ENCODE measurements at regions not wholly inside any gene's neighbourhood (a gene's known extent, or its start where the extent isn't known, plus 50 kb on each side); places are given as distances from the start of the nearest gene placed in this dataset.

- no peak for TF ChIP-seq CTCF (IDR thresholded peaks at IDR 0.05; ENCODE audit: control extremely low read depth, extremely low read depth, low read depth, missing control alignments)
- no peak for DNase-seq (ENCODE audit: extremely low spot score)
- POLR2A ChIA-PET: no interaction called here
- CTCF ChIA-PET: interaction anchor here (1.0 to 1.4 kb wide), 7 partner anchors 9 to 235 kb away, joined by 3 to 7 read pairs (median 3); no protein-coding TSS in a partner anchor
Measured at GRCh38 chr3:150238995-150239619, 169.0 kb upstream of the TSC22D2 start.

GRCh38 chr3:150238048-150238802, 169.9 kb upstream of the TSC22D2 start:
- POLR2A ChIA-PET: no interaction called here
- DNase-seq (ENCODE audit: extremely low spot score): no peak
- CTCF ChIA-PET: interaction anchor here (0.9 to 1.4 kb wide), 6 partner anchors 8 to 172 kb away, joined by 3 to 7 read pairs (median 3); no protein-coding TSS in a partner anchor
- no peak for TF ChIP-seq CTCF (IDR thresholded peaks at IDR 0.05; ENCODE audit: control extremely low read depth, extremely low read depth, low read depth, missing control alignments)

- POLR2A ChIA-PET: no interaction called here
- DNase-seq (ENCODE audit: extremely low spot score): no peak
- TF ChIP-seq CTCF (IDR thresholded peaks at IDR 0.05; ENCODE audit: control extremely low read depth, extremely low read depth, low read depth, missing control alignments): no peak
- CTCF ChIA-PET: interaction anchor here (0.9 to 1.7 kb wide), 4 partner anchors 9 to 30 kb away, joined by 3 to 5 read pairs (median 4); no protein-coding TSS in a partner anchor
Measured at GRCh38 chr3:150237490-150237889, 170.6 kb upstream of the TSC22D2 start.

GRCh38 chr3:150236316-150237082, 171.6 kb upstream of the TSC22D2 start:
- ChIA-PET CTCF (interaction anchor here (1.0 to 1.7 kb wide), 4 partner anchors 9 to 257 kb away, joined by 3 to 4 read pairs (median 3); no protein-coding TSS in a partner anchor), POLR2A (no interaction called here)

GRCh38 chr3:150235799-150236198, 172.3 kb upstream of the TSC22D2 start:
- no peak for DNase-seq (ENCODE audit: extremely low spot score)
- CTCF ChIA-PET: interaction anchor here (0.6 to 1.7 kb wide), 4 partner anchors 8 to 258 kb away, joined by 3 to 4 read pairs (median 3); no protein-coding TSS in a partner anchor
- no peak for TF ChIP-seq CTCF (IDR thresholded peaks at IDR 0.05; ENCODE audit: control extremely low read depth, extremely low read depth, low read depth, missing control alignments)
- POLR2A ChIA-PET: no interaction called here

More at GRCh38 chr3:150236316-150237082, 171.6 kb upstream of the TSC22D2 start:
- DNase-seq (ENCODE audit: extremely low spot score): no peak
- no peak for TF ChIP-seq CTCF (IDR thresholded peaks at IDR 0.05; ENCODE audit: control extremely low read depth, extremely low read depth, low read depth, missing control alignments)

- DNase-seq (ENCODE audit: extremely low spot score): no peak
- POLR2A ChIA-PET: no interaction called here
- CTCF ChIA-PET: interaction anchor here (1.1 to 2.3 kb wide), 4 partner anchors 11 to 262 kb away, joined by 3 to 11 read pairs (median 4); no protein-coding TSS in a partner anchor
- no peak for TF ChIP-seq CTCF (IDR thresholded peaks at IDR 0.05; ENCODE audit: control extremely low read depth, extremely low read depth, low read depth, missing control alignments)
Measured at GRCh38 chr3:150232992-150233451, 175.1 kb upstream of the TSC22D2 start.
